ENCODE measurements at regions not wholly inside any gene's neighbourhood (a gene's known extent, or its start where the extent isn't known, plus 50 kb on each side); places are given as distances from the start of the nearest gene placed in this dataset.

DNA sequence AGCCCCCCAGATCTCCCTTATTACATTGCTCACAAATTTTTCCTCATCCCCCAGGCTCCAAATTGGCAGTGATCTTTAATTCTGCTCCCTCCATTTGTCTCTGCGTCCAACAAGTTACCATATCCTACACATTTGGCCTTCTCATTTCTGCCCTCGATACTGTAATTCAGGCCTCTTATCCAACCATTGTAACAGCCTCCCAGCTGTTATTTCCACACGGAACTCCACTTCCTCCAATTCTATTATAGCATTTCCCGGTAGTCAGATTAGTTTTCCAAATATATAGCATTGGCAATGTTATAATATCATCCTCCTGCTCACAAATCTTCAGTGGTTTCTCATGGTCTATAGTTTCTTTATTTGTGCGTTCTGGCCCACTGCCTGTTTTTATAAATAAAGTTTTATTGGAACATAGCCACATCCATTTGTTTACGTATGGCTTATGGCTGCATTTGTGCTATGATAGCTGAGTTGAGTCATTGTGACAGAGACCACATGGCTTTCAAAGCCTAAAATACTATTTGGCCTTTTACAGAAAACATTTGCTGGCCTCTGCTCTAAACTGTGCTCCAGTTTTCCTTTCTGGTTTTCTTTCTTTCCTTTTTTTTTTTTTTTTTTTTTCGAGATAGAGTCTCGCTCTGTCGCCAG is 126.5 kb upstream of the ZNF438 start:
- TF ChIP-seq, protein P1, sequence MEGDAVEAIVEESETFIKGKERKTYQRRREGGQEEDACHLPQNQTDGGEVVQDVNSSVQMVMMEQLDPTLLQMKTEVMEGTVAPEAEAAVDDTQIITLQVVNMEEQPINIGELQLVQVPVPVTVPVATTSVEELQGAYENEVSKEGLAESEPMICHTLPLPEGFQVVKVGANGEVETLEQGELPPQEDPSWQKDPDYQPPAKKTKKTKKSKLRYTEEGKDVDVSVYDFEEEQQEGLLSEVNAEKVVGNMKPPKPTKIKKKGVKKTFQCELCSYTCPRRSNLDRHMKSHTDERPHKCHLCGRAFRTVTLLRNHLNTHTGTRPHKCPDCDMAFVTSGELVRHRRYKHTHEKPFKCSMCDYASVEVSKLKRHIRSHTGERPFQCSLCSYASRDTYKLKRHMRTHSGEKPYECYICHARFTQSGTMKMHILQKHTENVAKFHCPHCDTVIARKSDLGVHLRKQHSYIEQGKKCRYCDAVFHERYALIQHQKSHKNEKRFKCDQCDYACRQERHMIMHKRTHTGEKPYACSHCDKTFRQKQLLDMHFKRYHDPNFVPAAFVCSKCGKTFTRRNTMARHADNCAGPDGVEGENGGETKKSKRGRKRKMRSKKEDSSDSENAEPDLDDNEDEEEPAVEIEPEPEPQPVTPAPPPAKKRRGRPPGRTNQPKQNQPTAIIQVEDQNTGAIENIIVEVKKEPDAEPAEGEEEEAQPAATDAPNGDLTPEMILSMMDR (IDR thresholded peaks at IDR 0.05) = no peak
- no peak for TF ChIP-seq ZFX (IDR thresholded peaks at IDR 0.05; ENCODE audit: borderline replicate concordance)

All from 22Rv1 (cell line).